Lower leg skin (tissue), 3 donors: ENCODE measurements at regions not wholly inside any gene's neighbourhood (a gene's known extent, or its start where the extent isn't known, plus 50 kb on each side); places are given as distances from the start of the nearest gene placed in this dataset.

Experiments used
- POLR2A ChIP-seq, 2 donors: fragments of 450-650 bp; IDR thresholded peaks; one replicate each; pipeline ENCODE4 v1.6.1; 2016 to 2017; ENCODE audit warnings: antibody characterized with exemption in 2 of 2, mild to moderate bottlenecking in 1 of 2, moderate library complexity in 1 of 2
- TF ChIP-seq, protein P1 (sequence below), 3 donors: fragments of 450-650 bp; IDR thresholded peaks; one replicate each; pipeline ENCODE4 v1.5.1; 2016; ENCODE audit warnings: antibody characterized with exemption in 3 of 3, mild to moderate bottlenecking in 3 of 3, moderate library complexity in 2 of 3

DNA sequence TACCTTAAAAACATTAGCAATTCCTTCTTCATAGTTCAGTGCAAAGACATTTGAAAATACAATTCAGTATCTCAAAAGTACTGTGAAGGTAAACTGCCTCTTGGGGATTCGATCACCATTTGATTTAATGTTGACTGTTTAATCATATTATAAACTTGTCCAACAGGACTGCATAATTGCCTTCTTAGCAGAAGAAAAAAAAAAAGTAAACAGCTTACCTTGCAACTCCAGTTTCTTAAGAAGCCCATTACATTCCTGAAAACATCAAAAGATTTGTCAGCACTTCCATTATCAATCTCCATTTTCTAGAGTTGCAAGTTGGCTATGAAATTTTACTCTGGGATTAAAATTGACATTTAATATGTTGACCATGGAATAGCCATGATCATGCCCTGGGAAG, 1154.6 kb downstream of the OLFM4 start:
- TF ChIP-seq, protein P1, sequence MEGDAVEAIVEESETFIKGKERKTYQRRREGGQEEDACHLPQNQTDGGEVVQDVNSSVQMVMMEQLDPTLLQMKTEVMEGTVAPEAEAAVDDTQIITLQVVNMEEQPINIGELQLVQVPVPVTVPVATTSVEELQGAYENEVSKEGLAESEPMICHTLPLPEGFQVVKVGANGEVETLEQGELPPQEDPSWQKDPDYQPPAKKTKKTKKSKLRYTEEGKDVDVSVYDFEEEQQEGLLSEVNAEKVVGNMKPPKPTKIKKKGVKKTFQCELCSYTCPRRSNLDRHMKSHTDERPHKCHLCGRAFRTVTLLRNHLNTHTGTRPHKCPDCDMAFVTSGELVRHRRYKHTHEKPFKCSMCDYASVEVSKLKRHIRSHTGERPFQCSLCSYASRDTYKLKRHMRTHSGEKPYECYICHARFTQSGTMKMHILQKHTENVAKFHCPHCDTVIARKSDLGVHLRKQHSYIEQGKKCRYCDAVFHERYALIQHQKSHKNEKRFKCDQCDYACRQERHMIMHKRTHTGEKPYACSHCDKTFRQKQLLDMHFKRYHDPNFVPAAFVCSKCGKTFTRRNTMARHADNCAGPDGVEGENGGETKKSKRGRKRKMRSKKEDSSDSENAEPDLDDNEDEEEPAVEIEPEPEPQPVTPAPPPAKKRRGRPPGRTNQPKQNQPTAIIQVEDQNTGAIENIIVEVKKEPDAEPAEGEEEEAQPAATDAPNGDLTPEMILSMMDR (IDR thresholded peaks at IDR 0.05) = no peak
- TF ChIP-seq POLR2A (IDR thresholded peaks at IDR 0.05) = no peak
